Lower leg skin (tissue), 4 donors: ENCODE measurements at regions not wholly inside any gene's neighbourhood (a gene's known extent, or its start where the extent isn't known, plus 50 kb on each side); places are given as distances from the start of the nearest gene placed in this dataset.
"Not testable (repeated sequence)": the region's sequence is repeated elsewhere in the genome, so short reads cannot be mapped to it uniquely, and the experiment has no call there.

Source experiments
- DNase-seq, 2 donors: peaks; one replicate each; pipeline ENCODE4 v3.0.0-alpha.2; 2019; ENCODE audit warnings: low spot score in 2 of 2
- H3K4me3 ChIP-seq: fragments of 200-600 bp; sonication (generic); 2 replicates; pipeline ENCODE4 v1.5.1; 2017; ENCODE audit warnings: mild to moderate bottlenecking, low read depth; ENCODE audit not compliant: poor library complexity, severe bottlenecking
- POLR2A ChIP-seq, 2 donors: fragments of 450-650 bp; IDR thresholded peaks; one replicate each; pipeline ENCODE4 v1.6.1; 2016 to 2017; ENCODE audit warnings: antibody characterized with exemption in 2 of 2, mild to moderate bottlenecking in 1 of 2, moderate library complexity in 1 of 2
- WGBS, 2 donors: methylation state at CpG; one replicate each; pipeline ENCODE4 v1.1.5; 2018; 5-methylcytosine and 5-hydroxymethylcytosine counted together
- intact Hi-C: fragments of 100-400 bp; cut with DNase I; formaldehyde crosslinking; loops from one replicate; pipeline ENCODE4 v1.15.0; 2023; ENCODE audit warnings: low total_unique reads
- TF ChIP-seq, protein P1 (sequence below), 3 donors: fragments of 450-650 bp; IDR thresholded peaks; one replicate each; pipeline ENCODE4 v1.5.1; 2016; ENCODE audit warnings: antibody characterized with exemption in 3 of 3, mild to moderate bottlenecking in 3 of 3, moderate library complexity in 2 of 3

DNA sequence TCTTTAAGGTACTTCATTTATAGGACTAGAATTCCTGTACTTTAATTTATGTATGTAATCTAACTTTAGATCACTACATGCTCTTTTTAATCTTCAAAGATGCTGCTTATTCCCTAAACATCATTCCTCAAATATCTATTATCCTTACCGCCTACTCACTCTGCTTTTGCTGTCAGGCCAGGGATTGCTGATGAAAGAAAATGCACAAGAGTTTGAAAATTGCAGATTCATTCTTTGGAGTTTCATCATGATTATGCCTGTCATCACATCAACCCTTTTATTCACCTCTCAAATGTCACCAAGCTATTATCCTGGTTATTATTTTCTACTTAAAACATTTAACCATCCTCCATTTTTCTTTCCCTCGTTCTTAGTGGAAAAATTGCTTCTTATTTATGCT is 802.7 kb downstream of the METTL15 start:
- TF ChIP-seq, protein P1, sequence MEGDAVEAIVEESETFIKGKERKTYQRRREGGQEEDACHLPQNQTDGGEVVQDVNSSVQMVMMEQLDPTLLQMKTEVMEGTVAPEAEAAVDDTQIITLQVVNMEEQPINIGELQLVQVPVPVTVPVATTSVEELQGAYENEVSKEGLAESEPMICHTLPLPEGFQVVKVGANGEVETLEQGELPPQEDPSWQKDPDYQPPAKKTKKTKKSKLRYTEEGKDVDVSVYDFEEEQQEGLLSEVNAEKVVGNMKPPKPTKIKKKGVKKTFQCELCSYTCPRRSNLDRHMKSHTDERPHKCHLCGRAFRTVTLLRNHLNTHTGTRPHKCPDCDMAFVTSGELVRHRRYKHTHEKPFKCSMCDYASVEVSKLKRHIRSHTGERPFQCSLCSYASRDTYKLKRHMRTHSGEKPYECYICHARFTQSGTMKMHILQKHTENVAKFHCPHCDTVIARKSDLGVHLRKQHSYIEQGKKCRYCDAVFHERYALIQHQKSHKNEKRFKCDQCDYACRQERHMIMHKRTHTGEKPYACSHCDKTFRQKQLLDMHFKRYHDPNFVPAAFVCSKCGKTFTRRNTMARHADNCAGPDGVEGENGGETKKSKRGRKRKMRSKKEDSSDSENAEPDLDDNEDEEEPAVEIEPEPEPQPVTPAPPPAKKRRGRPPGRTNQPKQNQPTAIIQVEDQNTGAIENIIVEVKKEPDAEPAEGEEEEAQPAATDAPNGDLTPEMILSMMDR (IDR thresholded peaks at IDR 0.05): no peak
- no peak for TF ChIP-seq POLR2A (IDR thresholded peaks at IDR 0.05)
- no peak for DNase-seq
- WGBS, 2 donors: 70 to 75% methylated on average over 2 of the region's 2 CpGs
- H3K4me3 ChIP-seq: no peak overlapping the region
- intact Hi-C loops: no loop called here

DNA sequence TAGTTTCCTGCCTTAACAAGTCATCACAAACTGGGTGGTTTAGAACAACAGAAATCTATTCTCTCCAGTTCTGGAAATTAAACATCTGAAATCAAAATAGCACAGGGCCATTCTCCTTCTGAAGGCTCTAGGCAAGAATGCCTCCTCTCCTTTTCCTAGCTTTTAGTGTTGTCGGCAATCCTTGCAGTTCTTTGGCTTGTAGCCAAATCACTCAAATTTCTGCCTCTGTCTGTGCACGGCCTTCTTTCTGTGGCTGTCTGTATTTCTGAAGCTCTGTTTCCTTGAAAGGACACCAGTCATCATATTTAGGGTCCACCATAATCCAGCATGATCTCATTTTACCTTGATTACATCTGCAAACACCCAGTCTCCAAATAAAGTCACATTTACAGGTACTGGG is 795.5 kb downstream of the METTL15 start:
- DNase-seq: no peak
- 19 to 22% methylated on average over 2 of the region's 2 CpGs for WGBS, 2 donors
- intact Hi-C loops: no loop called here

DNA sequence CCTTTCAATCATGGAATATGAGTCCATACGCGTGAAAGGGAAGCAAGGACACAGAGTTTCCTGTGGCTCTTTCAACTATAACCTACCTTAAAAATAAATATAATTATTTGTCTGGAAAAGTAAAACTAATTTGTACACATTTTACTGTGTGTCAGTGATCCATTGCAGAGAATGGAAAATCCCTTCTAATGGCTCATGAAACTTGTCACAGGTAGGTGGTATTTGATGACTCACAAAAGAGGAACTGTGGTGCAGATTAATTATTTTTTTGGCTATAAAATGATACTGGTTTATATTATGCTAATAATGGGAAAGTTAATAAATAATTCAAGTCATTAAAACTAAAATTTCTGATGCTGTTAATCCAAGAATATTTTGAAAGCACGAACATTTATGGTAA is 792.2 kb downstream of the METTL15 start:
- TF ChIP-seq POLR2A (IDR thresholded peaks at IDR 0.05): no peak
- TF ChIP-seq, protein P1 (IDR thresholded peaks at IDR 0.05): no peak
- no peak overlapping the region for H3K4me3 ChIP-seq
- intact Hi-C loops: no loop called here
- DNase-seq: no peak
- 64 to 79% methylated on average over 3 of the region's 3 CpGs for WGBS, 2 donors

More for the DNA sequence above, 795.5 kb downstream of the METTL15 start:
- H3K4me3 ChIP-seq: no peak overlapping the region
- TF ChIP-seq, protein P1 (IDR thresholded peaks at IDR 0.05): no peak
- TF ChIP-seq POLR2A (IDR thresholded peaks at IDR 0.05): no peak

DNA sequence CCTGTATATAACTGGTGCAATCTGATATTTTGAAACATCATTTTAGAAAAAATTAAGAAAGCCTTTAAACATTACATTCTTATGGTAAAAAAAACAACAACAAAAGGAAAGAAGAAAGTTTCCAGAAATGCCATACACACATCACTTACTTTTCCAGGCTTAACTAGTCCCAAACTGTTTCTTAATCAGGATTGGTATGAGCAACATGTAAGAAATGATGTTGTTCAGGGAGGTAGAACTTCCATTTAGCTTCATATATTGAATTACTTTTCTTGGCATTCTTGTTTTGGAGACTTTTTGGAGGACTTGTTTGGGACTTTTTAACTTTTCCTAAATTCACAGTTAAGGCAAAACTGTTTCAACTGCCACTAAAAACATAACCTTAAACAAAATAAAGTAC is 791.5 kb downstream of the METTL15 start:
- intact Hi-C loops: no loop called here
- H3K4me3 ChIP-seq: no peak overlapping the region
- no peak for DNase-seq
- TF ChIP-seq POLR2A (IDR thresholded peaks at IDR 0.05): no peak
- TF ChIP-seq, protein P1 (IDR thresholded peaks at IDR 0.05): no peak

DNA sequence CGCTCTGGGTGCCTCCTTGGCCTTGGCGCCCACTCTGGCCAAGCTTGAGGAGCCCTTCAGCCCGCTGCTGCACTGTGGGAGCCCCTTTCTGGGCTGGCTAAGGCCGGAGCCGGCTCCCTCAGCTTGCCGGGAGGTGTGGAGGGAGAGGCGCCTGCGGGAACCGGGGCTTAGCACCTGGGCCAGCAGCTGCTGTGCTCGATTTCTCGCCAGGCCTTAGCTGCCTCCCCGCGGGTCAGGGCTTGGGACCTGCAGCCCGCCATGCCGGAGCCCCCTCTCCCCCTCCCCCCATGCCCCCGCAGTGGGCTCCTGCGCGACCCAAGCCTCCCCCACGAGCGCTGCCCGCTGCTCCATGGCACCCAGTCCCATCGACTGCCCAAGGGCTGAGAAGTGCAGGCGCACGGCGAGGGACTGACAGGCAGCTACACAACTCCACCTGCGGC is 782.4 kb downstream of the METTL15 start:
- intact Hi-C loops, H3K4me3 ChIP-seq, DNase-seq: not testable (repeated sequence)
- 88 to 90% methylated on average over 16 to 21 of the region's 26 CpGs for WGBS, 2 donors

DNA sequence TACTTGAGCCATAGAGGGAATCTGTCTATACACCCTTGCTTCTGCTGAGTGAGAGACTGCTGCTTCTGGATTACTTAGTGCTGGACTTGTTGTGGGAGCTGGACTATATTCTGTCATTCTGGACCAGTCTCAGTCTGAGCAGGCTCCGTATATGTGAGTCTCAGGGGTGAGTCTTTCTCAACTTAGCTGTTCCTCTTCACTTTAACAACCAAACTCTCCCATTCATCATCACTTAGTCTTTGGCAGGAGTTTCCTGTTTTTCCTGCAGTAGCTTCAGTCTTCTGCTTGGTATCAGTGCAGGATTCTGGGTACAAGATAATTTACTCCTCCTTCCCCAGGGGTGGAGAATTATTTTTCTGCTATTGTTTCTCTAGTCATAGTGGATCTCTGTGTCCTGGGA is 779.5 kb downstream of the METTL15 start:
- no peak for DNase-seq
- 31 to 58% methylated on average over 1 of the region's 1 CpG for WGBS, 2 donors
- intact Hi-C loops: no loop called here
- no peak for TF ChIP-seq POLR2A (IDR thresholded peaks at IDR 0.05)
- TF ChIP-seq, protein P1 (IDR thresholded peaks at IDR 0.05): no peak
- H3K4me3 ChIP-seq: no peak overlapping the region
